Activated gamma-delta T cell treated with anti-CD3 and anti-CD28 coated beads, Interleukin-2, amount 50 U/mL, for 16 hours (primary cell): ENCODE measurements at regions not wholly inside any gene's neighbourhood (a gene's known extent, or its start where the extent isn't known, plus 50 kb on each side); places are given as distances from the start of the nearest gene placed in this dataset.

Source experiments
- DNase-seq: peaks from one replicate; pipeline ENCODE4 v3.0.0-alpha.2; 2020; ENCODE audit warnings: low read depth

- no peak for DNase-seq
Observed at GRCh38 chr7:67843001-67843565, 846.5 kb downstream of the TYW1 start.

- no peak for DNase-seq
Observed at GRCh38 chr7:67843615-67844014, 847.0 kb downstream of the TYW1 start.

GRCh38 chr7:67847092-67847787 lies 850.6 kb downstream of the TYW1 start:
- DNase-seq = no peak

- no peak for DNase-seq
Observed at GRCh38 chr7:67854221-67855178, 857.9 kb downstream of the TYW1 start.

- no peak for DNase-seq
Observed at GRCh38 chr7:67855322-67855721, 858.7 kb downstream of the TYW1 start.

- no peak for DNase-seq
Observed at GRCh38 chr7:67856046-67856445, 859.4 kb downstream of the TYW1 start.

- DNase-seq = no peak
Observed at GRCh38 chr7:67857698-67858097, 861.1 kb downstream of the TYW1 start.

GRCh38 chr7:67858931-67859330 lies 862.3 kb downstream of the TYW1 start:
- DNase-seq = no peak

GRCh38 chr7:67863911-67864310 lies 867.3 kb downstream of the TYW1 start:
- DNase-seq = no peak

- DNase-seq = no peak
Observed at GRCh38 chr7:67866054-67866453, 869.4 kb downstream of the TYW1 start.

- DNase-seq = no peak
Observed at GRCh38 chr7:67866812-67867211, 870.2 kb downstream of the TYW1 start.

GRCh38 chr7:67870396-67870795 lies 873.8 kb downstream of the TYW1 start:
- no peak for DNase-seq

GRCh38 chr7:67875558-67875957 lies 878.9 kb downstream of the TYW1 start:
- DNase-seq = no peak

- no peak for DNase-seq
Observed at GRCh38 chr7:67878808-67879207, 882.2 kb downstream of the TYW1 start.

- no peak for DNase-seq
Observed at GRCh38 chr7:67882843-67883242, 886.2 kb downstream of the TYW1 start.

GRCh38 chr7:67890316-67890715 lies 893.7 kb downstream of the TYW1 start:
- no peak for DNase-seq

GRCh38 chr7:67894746-67895145 lies 898.1 kb downstream of the TYW1 start:
- no peak for DNase-seq

GRCh38 chr7:67896721-67897120 lies 900.1 kb downstream of the TYW1 start:
- DNase-seq = no peak

GRCh38 chr7:67900456-67900855 lies 903.8 kb downstream of the TYW1 start:
- no peak for DNase-seq

GRCh38 chr7:67901808-67902480 lies 905.3 kb downstream of the TYW1 start:
- no peak for DNase-seq

- DNase-seq = no peak
Observed at GRCh38 chr7:67907792-67908191, 911.2 kb downstream of the TYW1 start.

GRCh38 chr7:67912437-67912836 lies 915.8 kb downstream of the TYW1 start:
- no peak for DNase-seq
